Prostate gland (tissue), 2 donors: ENCODE measurements at regions not wholly inside any gene's neighbourhood (a gene's known extent, or its start where the extent isn't known, plus 50 kb on each side); places are given as distances from the start of the nearest gene placed in this dataset.

Experiments
- DNase-seq: peaks from one replicate; pipeline ENCODE4 v3.0.0-alpha.2; 2019; ENCODE audit warnings: low spot score
- H3K27ac ChIP-seq, 2 donors: fragments of 200-600 bp; sonication (generic); 2 replicates each; pipeline ENCODE4 v1.5.1; 2017 to 2019
- H3K27me3 ChIP-seq: fragments of 200-600 bp; sonication (generic); replicated peaks from 2 replicates; pipeline ENCODE4 v1.5.1; 2019; ENCODE audit not compliant: insufficient read depth
- H3K36me3 ChIP-seq, 2 donors: fragments of 200-600 bp; sonication (generic); 1 replicate in 1 of 2; 2 replicates in 1 of 2; pipeline versions ENCODE4 v1.5.1 to v1.8.1; 2017 to 2019
- H3K4me1 ChIP-seq: fragments of 200-600 bp; sonication (generic); replicated peaks from 2 replicates; pipeline ENCODE4 v1.5.1; 2019
- H3K4me3 ChIP-seq, 2 donors: fragments of 200-600 bp; sonication (generic); 2 replicates each; pipeline ENCODE4 v1.5.1; 2017 to 2019
- H3K9me3 ChIP-seq: fragments of 200-600 bp; sonication (generic); 2 replicates; pipeline ENCODE4 v1.5.1; 2017
- POLR2A ChIP-seq: fragments of 450-650 bp; IDR thresholded peaks from one replicate; pipeline ENCODE4 v1.6.1; 2016; ENCODE audit warnings: antibody characterized with exemption, mild to moderate bottlenecking
- POLR2AphosphoS5 ChIP-seq: sonication (generic); formaldehyde crosslinking; IDR thresholded peaks from one replicate; pipeline ENCODE4 v1.6.1; 2017; ENCODE audit warnings: antibody characterized with exemption
- WGBS: methylation state at CpG from one replicate; pipeline ENCODE4 v1.1.5; 2018; 5-methylcytosine and 5-hydroxymethylcytosine counted together
- intact Hi-C: fragments of 100-400 bp; cut with DNase I; formaldehyde crosslinking; loops from one replicate; pipeline ENCODE4 v1.14.2; 2022
- TF ChIP-seq, protein P1 (sequence below), 4 experiments: fragments of 200-600 bp in 2 of 4; fragments of 450-650 bp in 2 of 4; sonication (generic) in 2 of 4; IDR thresholded peaks; 1 replicate in 3 of 4; 2 replicates in 1 of 4; pipeline ENCODE4 v1.5.1; 2016 to 2019; ENCODE audit warnings: antibody characterized with exemption in 4 of 4, mild to moderate bottlenecking in 2 of 4, moderate library complexity in 2 of 4

DNA sequence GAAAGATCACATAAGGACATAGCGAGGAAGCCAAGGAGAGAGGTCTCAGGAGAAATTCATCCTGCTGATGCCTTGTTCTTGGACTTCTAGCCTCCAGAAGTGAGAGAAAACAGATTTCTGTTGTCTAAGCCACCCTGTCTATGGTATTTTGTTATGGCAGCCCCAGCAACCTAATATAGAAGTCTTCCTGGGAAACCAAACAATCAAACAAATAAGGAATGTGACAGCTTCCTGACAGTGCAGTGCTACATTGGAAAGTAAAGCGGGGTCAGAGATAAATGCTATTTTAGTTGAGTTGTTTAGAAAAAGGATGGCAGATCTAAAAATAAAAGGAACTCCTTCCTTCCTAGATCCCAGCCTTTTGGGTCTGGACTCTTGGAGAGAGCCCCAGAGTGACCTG is 443.2 kb upstream of the GYPC start:
- no peaks in the 10 kb centered on the region for H3K9me3 ChIP-seq
- H3K36me3 ChIP-seq: no peaks in the 10 kb centered on the region
- H3K4me1 ChIP-seq: no peaks in the 10 kb centered on the region
- no peak for TF ChIP-seq POLR2A
- TF ChIP-seq POLR2AphosphoS5: no peak
- TF ChIP-seq, protein P1, sequence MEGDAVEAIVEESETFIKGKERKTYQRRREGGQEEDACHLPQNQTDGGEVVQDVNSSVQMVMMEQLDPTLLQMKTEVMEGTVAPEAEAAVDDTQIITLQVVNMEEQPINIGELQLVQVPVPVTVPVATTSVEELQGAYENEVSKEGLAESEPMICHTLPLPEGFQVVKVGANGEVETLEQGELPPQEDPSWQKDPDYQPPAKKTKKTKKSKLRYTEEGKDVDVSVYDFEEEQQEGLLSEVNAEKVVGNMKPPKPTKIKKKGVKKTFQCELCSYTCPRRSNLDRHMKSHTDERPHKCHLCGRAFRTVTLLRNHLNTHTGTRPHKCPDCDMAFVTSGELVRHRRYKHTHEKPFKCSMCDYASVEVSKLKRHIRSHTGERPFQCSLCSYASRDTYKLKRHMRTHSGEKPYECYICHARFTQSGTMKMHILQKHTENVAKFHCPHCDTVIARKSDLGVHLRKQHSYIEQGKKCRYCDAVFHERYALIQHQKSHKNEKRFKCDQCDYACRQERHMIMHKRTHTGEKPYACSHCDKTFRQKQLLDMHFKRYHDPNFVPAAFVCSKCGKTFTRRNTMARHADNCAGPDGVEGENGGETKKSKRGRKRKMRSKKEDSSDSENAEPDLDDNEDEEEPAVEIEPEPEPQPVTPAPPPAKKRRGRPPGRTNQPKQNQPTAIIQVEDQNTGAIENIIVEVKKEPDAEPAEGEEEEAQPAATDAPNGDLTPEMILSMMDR (IDR thresholded peaks at IDR 0.05): no peak
- H3K4me3 ChIP-seq: no peak overlapping the region
- no peak overlapping the region for H3K27ac ChIP-seq
- DNase-seq: no peak
- WGBS: 81% methylated on average over 2 of the region's 2 CpGs
- no peaks in the 10 kb centered on the region for H3K27me3 ChIP-seq
- intact Hi-C loops: no loop called here

DNA sequence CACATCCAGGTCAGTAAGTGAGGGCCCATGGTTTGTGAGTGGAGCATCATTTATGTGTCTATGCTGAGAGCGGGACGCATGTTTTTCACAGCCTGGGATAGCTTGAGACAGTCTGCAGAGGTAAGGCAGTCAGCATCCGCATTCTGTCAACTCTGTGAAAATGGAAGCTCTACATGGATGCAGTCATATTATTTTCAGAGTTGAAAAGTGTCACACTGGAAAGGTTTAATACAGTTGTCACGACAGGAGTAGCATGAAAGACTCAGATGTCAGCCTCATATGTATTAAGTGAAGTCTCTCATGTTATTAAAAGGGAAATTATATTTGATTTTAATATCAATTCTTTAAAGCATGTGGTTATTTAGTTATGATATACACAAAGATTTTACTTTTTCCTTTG is 436.9 kb upstream of the GYPC start:
- Histone ChIP-seq H3K27me3 (no peaks in the 10 kb centered on the region), H3K9me3 (no peaks in the 10 kb centered on the region), H3K27ac (no peak overlapping the region), H3K4me1 (no peaks in the 10 kb centered on the region), H3K36me3 (no peaks in the 10 kb centered on the region), H3K4me3 (no peak overlapping the region)
- no peak for DNase-seq
- TF ChIP-seq, protein P1 (IDR thresholded peaks at IDR 0.05): no peak
- no peak for TF ChIP-seq POLR2AphosphoS5
- no peak for TF ChIP-seq POLR2A
- WGBS: 94% methylated on average over 4 of the region's 4 CpGs
- intact Hi-C loops: no loop called here

DNA sequence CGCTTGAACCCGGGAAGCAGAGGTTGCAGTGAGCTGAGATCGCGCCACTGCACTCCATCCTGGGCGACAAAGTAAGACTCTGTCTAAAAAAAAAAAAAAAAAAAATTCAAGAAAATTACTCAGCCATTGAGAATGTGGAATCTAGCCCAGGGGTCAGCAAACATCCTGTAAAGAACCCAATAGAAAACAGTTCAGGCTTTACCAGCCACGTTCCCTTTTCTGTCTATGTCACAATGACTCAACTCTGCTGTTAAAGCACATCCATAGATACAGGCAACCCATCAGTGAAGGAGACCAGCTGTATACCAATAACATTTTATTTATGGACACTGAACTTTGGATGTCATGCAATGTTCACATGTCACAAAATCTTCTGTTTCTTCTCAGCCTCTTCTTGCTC is 435.6 kb upstream of the GYPC start:
- intact Hi-C loops: no loop called here
- no peaks in the 10 kb centered on the region for H3K27me3 ChIP-seq

DNA sequence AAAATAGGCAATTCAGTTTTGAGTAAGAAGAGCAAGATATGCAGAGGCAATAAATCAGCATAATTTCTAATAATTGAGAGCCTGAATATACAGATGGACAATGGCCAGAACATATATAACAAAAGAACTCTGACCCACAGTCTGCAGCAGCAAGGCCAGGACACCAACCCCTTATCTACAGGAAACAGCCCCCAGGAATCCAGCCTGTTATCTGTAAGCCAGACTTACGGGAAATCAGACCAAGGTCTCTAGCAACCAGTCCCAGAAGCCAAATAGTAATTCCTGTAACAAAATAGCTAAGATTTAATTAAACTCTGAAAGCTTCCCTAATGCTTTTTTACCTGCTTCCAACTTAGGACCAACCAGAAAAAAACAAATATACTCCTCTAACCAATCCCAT is 434.5 kb upstream of the GYPC start:
- intact Hi-C loops: no loop called here
- Histone ChIP-seq H3K4me3 (no peak overlapping the region), H3K27me3 (no peaks in the 10 kb centered on the region), H3K27ac (no peak overlapping the region), H3K4me1 (no peaks in the 10 kb centered on the region), H3K36me3 (no peaks in the 10 kb centered on the region), H3K9me3 (no peaks in the 10 kb centered on the region)
- 83% methylated on average over 1 of the region's 1 CpG for WGBS
- no peak for TF ChIP-seq POLR2AphosphoS5
- TF ChIP-seq, protein P1 (IDR thresholded peaks at IDR 0.05): no peak
- DNase-seq: no peak

More for the DNA sequence above, 435.6 kb upstream of the GYPC start:
- H3K27ac ChIP-seq: no peak overlapping the region
- no peak for DNase-seq
- no peaks in the 10 kb centered on the region for H3K36me3 ChIP-seq
- TF ChIP-seq, protein P1 (IDR thresholded peaks at IDR 0.05): no peak
- no peak for TF ChIP-seq POLR2A
- no peak for TF ChIP-seq POLR2AphosphoS5
- no peak overlapping the region for H3K4me3 ChIP-seq
- WGBS: 81% methylated on average over 6 of the region's 6 CpGs
- H3K4me1 ChIP-seq: no peaks in the 10 kb centered on the region
- H3K9me3 ChIP-seq: no peaks in the 10 kb centered on the region

DNA sequence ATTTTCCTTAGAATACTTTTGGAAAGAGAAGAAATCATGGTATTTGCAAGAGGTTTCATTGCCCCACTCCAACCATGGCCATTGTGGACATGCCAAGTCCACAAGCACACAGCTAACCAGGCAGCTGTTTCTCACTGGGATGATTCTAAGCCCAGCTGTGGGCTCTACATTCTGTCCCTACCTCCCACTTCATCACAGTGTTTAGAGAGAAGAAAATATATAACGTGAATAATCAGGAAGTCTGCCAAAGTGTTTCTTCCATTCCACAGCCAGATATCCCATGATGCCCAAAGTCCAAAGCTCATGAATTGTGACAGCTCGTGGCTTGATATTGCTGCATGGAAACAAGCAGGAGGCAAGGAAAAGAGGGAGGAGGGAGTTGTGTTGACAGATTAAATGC is 433.7 kb upstream of the GYPC start:
- Histone ChIP-seq H3K4me1 (no peaks in the 10 kb centered on the region), H3K27ac (no peak overlapping the region), H3K4me3 (no peak overlapping the region), H3K27me3 (no peaks in the 10 kb centered on the region), H3K36me3 (no peaks in the 10 kb centered on the region), H3K9me3 (no peaks in the 10 kb centered on the region)
- DNase-seq: no peak
- 65% methylated on average over 2 of the region's 2 CpGs for WGBS
- no peak for TF ChIP-seq POLR2AphosphoS5
- TF ChIP-seq, protein P1 (IDR thresholded peaks at IDR 0.05): no peak
- TF ChIP-seq POLR2A: no peak
- intact Hi-C loops: no loop called here
